IMR-90 (cell line): ENCODE measurements at regions not wholly inside any gene's neighbourhood (a gene's known extent, or its start where the extent isn't known, plus 50 kb on each side); places are given as distances from the start of the nearest gene placed in this dataset.

ENCODE experiments used
- CEBPB ChIP-seq: IDR thresholded peaks from 2 replicates; pipeline ENCODE4 v1.6.1; 2012; ENCODE audit warnings: low read depth, low read length, improper control_type of control experiment
- CHD1 ChIP-seq: IDR thresholded peaks from 2 replicates; pipeline ENCODE4 v1.6.1; 2012; ENCODE audit warnings: low read depth, low read length, improper control_type of control experiment
- FOS ChIP-seq: fragments of 150-350 bp; IDR thresholded peaks from 2 replicates; pipeline ENCODE4 v1.6.1; 2016; ENCODE audit warnings: low read depth, low read length
- MAFK ChIP-seq: IDR thresholded peaks from 2 replicates; pipeline ENCODE4 v1.6.1; 2012; ENCODE audit warnings: low read depth, low read length, improper control_type of control experiment
- MAZ ChIP-seq: IDR thresholded peaks from 2 replicates; pipeline ENCODE4 v1.6.1; 2012; ENCODE audit warnings: low read depth, mild to moderate bottlenecking, low read length, improper control_type of control experiment, moderate library complexity, borderline replicate concordance
- MXI1 ChIP-seq: IDR thresholded peaks from 2 replicates; pipeline ENCODE4 v1.6.1; 2012; ENCODE audit warnings: low read depth, mild to moderate bottlenecking, low read length, moderate library complexity, borderline replicate concordance
- POLR2A ChIP-seq: IDR thresholded peaks from 2 replicates; pipeline ENCODE4 v1.6.1; 2012; ENCODE audit warnings: mild to moderate bottlenecking, low read depth, low read length
- RAD21 ChIP-seq: IDR thresholded peaks from 2 replicates; pipeline ENCODE4 v1.6.1; 2012; ENCODE audit warnings: low read length, improper control_type of control experiment
- SMC3 ChIP-seq: fragments of 150-350 bp; IDR thresholded peaks from 2 replicates; pipeline ENCODE4 v1.6.1; 2016; ENCODE audit warnings: low read depth, mild to moderate bottlenecking, antibody characterized with exemption, low read length, moderate library complexity
- TF ChIP-seq, protein P1 (sequence below): conservative IDR thresholded peaks from 2 replicates; pipeline ENCODE4 v1.5.1; 2012; ENCODE audit warnings: mild to moderate bottlenecking, low read depth, low read length, improper control_type of control experiment
- TF ChIP-seq, protein P2 (sequence below): fragments of 150-350 bp; IDR thresholded peaks from 2 replicates; pipeline ENCODE4 v1.6.1; 2017; ENCODE audit warnings: mild to moderate bottlenecking, antibody characterized with exemption, low read length, low read depth

DNA sequence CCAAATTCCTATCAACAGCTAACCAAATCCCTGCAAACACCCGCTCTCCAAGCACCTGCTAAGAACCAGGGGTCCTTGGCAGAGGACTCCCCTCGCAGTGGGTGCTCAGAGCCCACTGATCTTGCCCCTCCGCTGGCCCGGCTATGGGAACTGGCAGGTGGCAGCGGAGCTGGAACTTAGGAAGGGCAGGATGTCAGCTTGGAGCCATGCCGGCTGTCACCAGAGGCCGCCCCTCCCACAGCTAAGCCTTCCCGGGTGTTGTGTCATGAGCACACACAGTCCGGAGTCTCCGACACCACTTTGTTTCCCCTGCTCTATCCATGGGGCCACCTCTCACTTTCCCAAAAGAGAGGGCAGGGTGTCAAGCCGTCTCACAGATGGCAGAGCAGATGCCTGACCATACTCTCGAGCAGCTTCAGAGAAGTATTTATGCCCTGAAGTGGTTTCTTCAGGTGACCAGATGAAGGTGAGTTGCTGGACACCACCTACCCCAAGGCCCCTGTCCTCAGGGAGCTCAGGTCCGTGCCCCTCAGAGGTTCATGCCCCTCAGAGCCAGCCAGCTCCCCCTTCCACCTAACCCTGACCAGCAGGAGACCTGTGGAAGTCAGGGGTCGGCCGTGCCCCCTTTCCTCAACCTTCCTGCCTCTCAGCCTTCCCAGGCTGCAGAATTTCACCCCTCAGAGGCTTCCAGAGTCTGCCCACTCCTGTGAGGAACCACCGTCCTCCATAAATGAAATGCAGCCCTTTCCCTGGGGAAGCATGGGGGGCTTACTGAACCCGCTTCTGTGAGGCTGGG lies 545.7 kb upstream of the B3GAT1 start:
- TF ChIP-seq MAZ, result no peak
- no peak for TF ChIP-seq SMC3
- TF ChIP-seq CEBPB, result no peak
- TF ChIP-seq, protein P1, sequence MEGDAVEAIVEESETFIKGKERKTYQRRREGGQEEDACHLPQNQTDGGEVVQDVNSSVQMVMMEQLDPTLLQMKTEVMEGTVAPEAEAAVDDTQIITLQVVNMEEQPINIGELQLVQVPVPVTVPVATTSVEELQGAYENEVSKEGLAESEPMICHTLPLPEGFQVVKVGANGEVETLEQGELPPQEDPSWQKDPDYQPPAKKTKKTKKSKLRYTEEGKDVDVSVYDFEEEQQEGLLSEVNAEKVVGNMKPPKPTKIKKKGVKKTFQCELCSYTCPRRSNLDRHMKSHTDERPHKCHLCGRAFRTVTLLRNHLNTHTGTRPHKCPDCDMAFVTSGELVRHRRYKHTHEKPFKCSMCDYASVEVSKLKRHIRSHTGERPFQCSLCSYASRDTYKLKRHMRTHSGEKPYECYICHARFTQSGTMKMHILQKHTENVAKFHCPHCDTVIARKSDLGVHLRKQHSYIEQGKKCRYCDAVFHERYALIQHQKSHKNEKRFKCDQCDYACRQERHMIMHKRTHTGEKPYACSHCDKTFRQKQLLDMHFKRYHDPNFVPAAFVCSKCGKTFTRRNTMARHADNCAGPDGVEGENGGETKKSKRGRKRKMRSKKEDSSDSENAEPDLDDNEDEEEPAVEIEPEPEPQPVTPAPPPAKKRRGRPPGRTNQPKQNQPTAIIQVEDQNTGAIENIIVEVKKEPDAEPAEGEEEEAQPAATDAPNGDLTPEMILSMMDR, result no peak
- TF ChIP-seq CHD1, result no peak
- no peak for TF ChIP-seq MXI1
- no peak for TF ChIP-seq POLR2A
- no peak for TF ChIP-seq MAFK
- TF ChIP-seq, protein P2, sequence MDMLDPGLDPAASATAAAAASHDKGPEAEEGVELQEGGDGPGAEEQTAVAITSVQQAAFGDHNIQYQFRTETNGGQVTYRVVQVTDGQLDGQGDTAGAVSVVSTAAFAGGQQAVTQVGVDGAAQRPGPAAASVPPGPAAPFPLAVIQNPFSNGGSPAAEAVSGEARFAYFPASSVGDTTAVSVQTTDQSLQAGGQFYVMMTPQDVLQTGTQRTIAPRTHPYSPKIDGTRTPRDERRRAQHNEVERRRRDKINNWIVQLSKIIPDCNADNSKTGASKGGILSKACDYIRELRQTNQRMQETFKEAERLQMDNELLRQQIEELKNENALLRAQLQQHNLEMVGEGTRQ, result no peak
- no peak for TF ChIP-seq FOS
- no peak for TF ChIP-seq RAD21
